ENCODE measurements at regions not wholly inside any gene's neighbourhood (a gene's known extent, or its start where the extent isn't known, plus 50 kb on each side); places are given as distances from the start of the nearest gene placed in this dataset.

- TF ChIP-seq EZH2 (IDR thresholded peaks at IDR 0.05; ENCODE audit: low read depth) (no peak), CTCF (conservative IDR thresholded peaks at IDR 0.05) (no peak)
Observed at GRCh38 chr2:37748541-37748940, 77.1 kb upstream of the CDC42EP3 start.
